ENCODE measurements at regions not wholly inside any gene's neighbourhood (a gene's known extent, or its start where the extent isn't known, plus 50 kb on each side); places are given as distances from the start of the nearest gene placed in this dataset.
A peak's percentile ranks its signal among the peaks of the same experiment; 100 is the strongest.

DNA sequence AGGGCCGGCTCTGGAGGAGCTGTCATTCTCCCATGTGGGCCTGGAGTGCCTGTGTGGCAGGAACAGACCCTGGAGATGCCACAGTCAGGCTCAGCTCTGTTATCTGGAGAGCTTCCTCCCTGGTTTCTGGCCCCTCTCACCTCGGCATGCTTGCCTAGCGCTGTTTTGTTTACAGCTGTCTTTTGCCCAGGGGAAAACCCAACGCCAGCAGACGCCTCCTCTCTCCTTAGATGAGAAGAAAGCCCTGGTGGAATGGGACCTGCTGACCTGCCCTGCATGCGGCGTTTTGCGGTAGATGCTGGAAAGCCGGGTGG, 104.9 kb downstream of the CRYAA start:
- Histone ChIP-seq H3K4me1 (peaks cover 0 to 33% (median 16%) of the 10 kb centered on the region in 4 donors), H3K36me3 (no peaks in the 10 kb centered on the region), H3K9me3 (no peaks in the 10 kb centered on the region), H3K27ac (peak overlapping the region in 2 of 3 donors; percentile 51 to 62), H3K27me3 (no peaks in the 10 kb centered on the region), H3K4me3 (no peak overlapping the region)
- 26% methylated on average over 8 of the region's 9 CpGs for WGBS (ENCODE audit: insufficient coverage, low coverage, low lambda C conversion rate, missing lambda C conversion rate)
- ATAC-seq (peak; percentile 47 to 64 (median 52)), DNase-seq (peak in 1 of 3 donors; percentile 58)
- intact Hi-C loops (cut with DNase I) = no loop called here
- TF ChIP-seq, protein P1, sequence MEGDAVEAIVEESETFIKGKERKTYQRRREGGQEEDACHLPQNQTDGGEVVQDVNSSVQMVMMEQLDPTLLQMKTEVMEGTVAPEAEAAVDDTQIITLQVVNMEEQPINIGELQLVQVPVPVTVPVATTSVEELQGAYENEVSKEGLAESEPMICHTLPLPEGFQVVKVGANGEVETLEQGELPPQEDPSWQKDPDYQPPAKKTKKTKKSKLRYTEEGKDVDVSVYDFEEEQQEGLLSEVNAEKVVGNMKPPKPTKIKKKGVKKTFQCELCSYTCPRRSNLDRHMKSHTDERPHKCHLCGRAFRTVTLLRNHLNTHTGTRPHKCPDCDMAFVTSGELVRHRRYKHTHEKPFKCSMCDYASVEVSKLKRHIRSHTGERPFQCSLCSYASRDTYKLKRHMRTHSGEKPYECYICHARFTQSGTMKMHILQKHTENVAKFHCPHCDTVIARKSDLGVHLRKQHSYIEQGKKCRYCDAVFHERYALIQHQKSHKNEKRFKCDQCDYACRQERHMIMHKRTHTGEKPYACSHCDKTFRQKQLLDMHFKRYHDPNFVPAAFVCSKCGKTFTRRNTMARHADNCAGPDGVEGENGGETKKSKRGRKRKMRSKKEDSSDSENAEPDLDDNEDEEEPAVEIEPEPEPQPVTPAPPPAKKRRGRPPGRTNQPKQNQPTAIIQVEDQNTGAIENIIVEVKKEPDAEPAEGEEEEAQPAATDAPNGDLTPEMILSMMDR (IDR thresholded peaks at IDR 0.05) = no peak
- TF ChIP-seq POLR2A (IDR thresholded peaks at IDR 0.05) = no peak

DNA sequence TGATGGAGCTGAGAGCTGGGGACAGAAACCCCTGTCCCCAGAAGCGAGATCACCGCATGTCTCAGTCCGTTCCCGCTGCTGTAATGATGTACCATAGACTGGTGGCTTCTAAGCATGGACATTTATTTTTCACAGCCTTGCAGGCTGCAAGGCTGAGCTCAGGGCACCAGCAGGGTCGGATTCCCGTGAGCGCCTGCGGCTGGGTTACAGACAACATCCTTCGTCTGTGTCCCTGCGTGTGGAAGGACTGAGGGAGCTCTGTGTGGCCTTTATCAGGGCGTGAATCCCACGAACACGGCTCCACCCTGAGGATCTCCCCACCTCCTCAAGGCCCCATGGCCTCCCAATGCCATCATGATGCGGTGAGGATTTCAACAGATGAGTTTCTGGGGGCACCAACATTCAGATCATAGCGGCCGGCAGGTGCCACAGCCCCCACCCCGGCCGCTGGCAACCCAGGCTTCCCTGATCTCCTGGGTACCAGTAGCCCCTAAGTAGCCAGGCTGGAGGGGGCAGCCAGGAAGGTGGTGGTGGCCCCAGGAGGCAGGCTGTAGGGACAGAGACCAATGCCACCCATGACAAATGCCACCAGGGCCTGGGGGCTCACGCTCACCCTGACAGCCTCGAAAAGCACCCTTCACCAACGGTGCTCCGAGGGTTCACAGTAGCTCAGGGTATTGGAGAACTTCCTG, 104.4 kb downstream of the CRYAA start:
- Histone ChIP-seq H3K36me3 (no peaks in the 10 kb centered on the region), H3K27me3 (no peaks in the 10 kb centered on the region), H3K4me1 (peaks cover 0 to 33% (median 16%) of the 10 kb centered on the region in 4 donors), H3K9me3 (no peaks in the 10 kb centered on the region), H3K4me3 (no peak overlapping the region), H3K27ac (peak overlapping the region in 2 of 3 donors; percentile 51 to 62)
- intact Hi-C loops (cut with DNase I) = no loop called here
- no peak for TF ChIP-seq POLR2A (IDR thresholded peaks at IDR 0.05)
- TF ChIP-seq, protein P1 (IDR thresholded peaks at IDR 0.05) = no peak
- DNase-seq (no peak), ATAC-seq (no peak)
- 100% methylated on average over 4 of the region's 22 CpGs for WGBS (ENCODE audit: insufficient coverage, low coverage, low lambda C conversion rate, missing lambda C conversion rate)

DNA sequence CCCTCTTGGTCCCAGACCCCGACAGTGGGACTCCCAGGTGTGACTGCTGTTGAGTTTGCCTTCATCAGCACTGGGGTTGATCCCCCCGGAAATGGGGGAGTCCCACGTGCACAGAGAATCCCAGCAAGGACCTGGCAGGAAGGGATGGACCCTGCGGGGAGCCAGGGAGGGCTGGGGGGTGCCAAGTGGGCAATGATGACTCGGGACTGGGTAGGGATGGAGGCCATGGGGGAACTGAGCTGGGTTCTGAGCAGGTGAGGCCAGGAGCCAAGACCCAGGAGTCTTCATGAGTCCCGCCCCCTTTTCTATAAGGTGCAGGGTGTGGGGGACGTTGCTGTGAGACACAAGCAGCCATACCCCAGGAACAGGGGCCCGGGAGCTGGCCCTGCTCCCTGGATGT, 103.8 kb downstream of the CRYAA start:
- TF ChIP-seq, protein P1 (IDR thresholded peaks at IDR 0.05) = no peak
- TF ChIP-seq POLR2A (IDR thresholded peaks at IDR 0.05) = no peak
- no peaks in the 10 kb centered on the region for H3K36me3 ChIP-seq
- H3K27ac ChIP-seq = no peak overlapping the region
- 67% methylated on average over 4 of the region's 8 CpGs for WGBS (ENCODE audit: insufficient coverage, low coverage, low lambda C conversion rate, missing lambda C conversion rate)
- intact Hi-C loops (cut with DNase I) = no loop called here
- H3K9me3 ChIP-seq = no peaks in the 10 kb centered on the region
- H3K4me1 ChIP-seq = peaks cover 0 to 33% (median 16%) of the 10 kb centered on the region in 4 donors
- no peaks in the 10 kb centered on the region for H3K27me3 ChIP-seq
- DNase-seq (no peak), ATAC-seq (no peak)
- H3K4me3 ChIP-seq = no peak overlapping the region

DNA sequence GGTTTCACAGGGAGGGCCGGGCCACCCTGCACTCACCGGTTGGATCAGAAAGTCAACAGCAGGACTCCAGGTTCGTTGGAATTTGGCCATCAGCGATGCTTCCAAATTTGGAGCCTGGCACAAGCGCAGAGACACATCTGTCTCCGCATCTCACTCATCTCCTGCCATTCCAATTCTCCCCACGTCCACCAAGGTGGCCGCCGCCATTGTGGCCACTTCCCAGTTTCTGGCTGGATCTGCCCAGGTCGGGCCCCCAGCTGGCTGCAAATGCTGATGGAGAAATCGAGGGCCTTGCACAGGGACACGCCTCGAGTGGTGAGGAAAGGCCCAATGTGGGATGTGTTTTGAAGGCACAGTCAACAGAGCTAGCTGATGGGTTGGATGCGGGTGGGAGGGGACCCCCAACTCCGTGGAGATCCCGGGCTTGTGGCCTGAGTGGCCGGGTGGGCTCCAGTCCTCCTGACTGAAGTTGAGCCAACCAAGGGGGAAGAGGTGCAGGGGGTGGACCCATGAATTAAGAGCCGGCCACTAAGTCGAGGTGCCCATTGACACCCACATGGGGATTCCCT, 102.7 kb downstream of the CRYAA start:
- H3K27me3 ChIP-seq = no peaks in the 10 kb centered on the region
- no peak for ATAC-seq

More for the DNA sequence above, 102.7 kb downstream of the CRYAA start:
- H3K4me3 ChIP-seq = no peak overlapping the region
- H3K4me1 ChIP-seq = peaks cover 0 to 39% (median 16%) of the 10 kb centered on the region in 4 donors
- peak in 1 of 3 donors; percentile 36 for DNase-seq
- H3K27ac ChIP-seq = no peak overlapping the region
- no peaks in the 10 kb centered on the region for H3K9me3 ChIP-seq
- H3K36me3 ChIP-seq = no peaks in the 10 kb centered on the region
- no peak for TF ChIP-seq POLR2A (IDR thresholded peaks at IDR 0.05)
- TF ChIP-seq, protein P1 (IDR thresholded peaks at IDR 0.05) = no peak
- WGBS (ENCODE audit: insufficient coverage, low coverage, low lambda C conversion rate, missing lambda C conversion rate) = 84% methylated on average over 12 of the region's 19 CpGs
- intact Hi-C loops (cut with DNase I) = no loop called here
